GM12874 (cell line): ENCODE measurements at regions not wholly inside any gene's neighbourhood (a gene's known extent, or its start where the extent isn't known, plus 50 kb on each side); places are given as distances from the start of the nearest gene placed in this dataset.

Experiments
- TF ChIP-seq, protein P1 (sequence below): IDR thresholded peaks from 2 replicates; pipeline ENCODE4 v1.5.1; 2011; ENCODE audit warnings: low read depth, mild to moderate bottlenecking, control low read depth, low read length, moderate library complexity; ENCODE audit not compliant: insufficient read depth

GRCh38 chr3:110851736-110852135 lies 219.9 kb upstream of the NECTIN3 start:
- TF ChIP-seq, protein P1, sequence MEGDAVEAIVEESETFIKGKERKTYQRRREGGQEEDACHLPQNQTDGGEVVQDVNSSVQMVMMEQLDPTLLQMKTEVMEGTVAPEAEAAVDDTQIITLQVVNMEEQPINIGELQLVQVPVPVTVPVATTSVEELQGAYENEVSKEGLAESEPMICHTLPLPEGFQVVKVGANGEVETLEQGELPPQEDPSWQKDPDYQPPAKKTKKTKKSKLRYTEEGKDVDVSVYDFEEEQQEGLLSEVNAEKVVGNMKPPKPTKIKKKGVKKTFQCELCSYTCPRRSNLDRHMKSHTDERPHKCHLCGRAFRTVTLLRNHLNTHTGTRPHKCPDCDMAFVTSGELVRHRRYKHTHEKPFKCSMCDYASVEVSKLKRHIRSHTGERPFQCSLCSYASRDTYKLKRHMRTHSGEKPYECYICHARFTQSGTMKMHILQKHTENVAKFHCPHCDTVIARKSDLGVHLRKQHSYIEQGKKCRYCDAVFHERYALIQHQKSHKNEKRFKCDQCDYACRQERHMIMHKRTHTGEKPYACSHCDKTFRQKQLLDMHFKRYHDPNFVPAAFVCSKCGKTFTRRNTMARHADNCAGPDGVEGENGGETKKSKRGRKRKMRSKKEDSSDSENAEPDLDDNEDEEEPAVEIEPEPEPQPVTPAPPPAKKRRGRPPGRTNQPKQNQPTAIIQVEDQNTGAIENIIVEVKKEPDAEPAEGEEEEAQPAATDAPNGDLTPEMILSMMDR: no peak

GRCh38 chr3:110855207-110855606 lies 216.4 kb upstream of the NECTIN3 start:
- TF ChIP-seq, protein P1: no peak

GRCh38 chr3:110856916-110857315 lies 214.7 kb upstream of the NECTIN3 start:
- TF ChIP-seq, protein P1: no peak

DNA sequence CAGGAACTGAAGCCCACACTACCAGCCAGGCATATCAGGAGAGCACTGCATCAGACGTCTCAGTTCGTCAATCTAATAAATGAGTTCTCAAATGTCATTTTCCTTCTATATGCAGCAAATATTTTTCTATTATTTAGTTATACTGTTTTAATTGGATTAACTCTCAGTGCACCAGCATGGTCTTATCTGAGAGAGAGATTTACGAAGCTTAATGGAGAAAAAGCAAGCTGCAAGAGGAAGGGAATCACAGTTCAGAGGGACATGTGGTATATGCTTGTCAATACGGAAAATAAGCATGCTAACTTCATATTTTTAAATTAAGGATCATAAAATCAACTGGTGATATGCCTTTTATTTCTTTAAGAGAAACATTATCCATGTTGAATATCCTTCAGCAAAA lies 213.1 kb upstream of the NECTIN3 start:
- TF ChIP-seq, protein P1: no peak

DNA sequence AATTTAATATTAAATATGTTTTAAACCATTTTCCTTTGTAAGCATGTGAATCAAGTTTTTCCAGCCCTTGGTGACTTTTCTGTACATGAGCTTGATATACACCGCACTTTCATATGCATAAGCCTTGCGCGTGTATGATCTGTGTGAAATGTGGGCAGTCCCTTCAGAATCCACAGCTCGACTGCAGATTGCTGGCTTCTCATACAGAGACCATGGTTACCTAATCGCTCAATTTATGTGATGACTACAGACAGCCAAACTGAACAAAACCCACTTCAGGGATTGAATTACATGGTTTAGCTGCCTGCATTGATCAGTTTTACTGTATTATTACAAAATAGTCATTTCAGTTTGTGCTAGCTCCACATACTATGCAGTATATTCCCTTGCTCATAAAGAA lies 212.3 kb upstream of the NECTIN3 start:
- TF ChIP-seq, protein P1: no peak

DNA sequence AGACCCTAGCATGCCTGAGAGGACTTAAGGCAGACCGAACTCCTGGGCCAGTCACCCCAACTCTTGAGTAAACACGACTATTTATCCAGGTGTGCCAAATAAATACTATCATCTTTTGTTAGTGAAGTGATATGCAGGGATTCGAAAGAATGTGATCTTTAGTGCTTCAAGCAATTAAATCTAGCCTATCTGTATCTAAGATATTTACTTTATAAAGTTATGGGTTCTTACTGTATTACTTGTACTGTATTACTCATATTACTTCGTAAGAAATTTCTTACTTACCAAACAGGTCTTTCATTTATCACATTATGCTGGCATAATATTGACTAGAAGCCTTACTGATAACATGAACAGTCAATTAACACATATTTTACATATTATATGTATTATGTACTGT lies 211.6 kb upstream of the NECTIN3 start:
- TF ChIP-seq, protein P1: no peak

- TF ChIP-seq, protein P1: no peak
Measured at GRCh38 chr3:110865934-110866333, 205.7 kb upstream of the NECTIN3 start.

- TF ChIP-seq, protein P1: no peak
Measured at GRCh38 chr3:110868106-110868505, 203.5 kb upstream of the NECTIN3 start.
